GM12878 (cell line): ENCODE measurements at regions not wholly inside any gene's neighbourhood (a gene's known extent, or its start where the extent isn't known, plus 50 kb on each side); places are given as distances from the start of the nearest gene placed in this dataset.

Experiments used
- BHLHE40 ChIP-seq, 2 experiments: fragments of 450-650 bp in 1 of 2; IDR thresholded peaks; 2 replicates each; pipeline ENCODE4 v1.6.1; 2011 to 2017; ENCODE audit warnings: low read depth in 2 of 2, borderline replicate concordance in 1 of 2, improper control_type of control experiment in 1 of 2, low read length in 1 of 2, mild to moderate bottlenecking in 1 of 2
- CHD1 ChIP-seq: IDR thresholded peaks from 2 replicates; pipeline ENCODE4 v1.6.1; 2012; ENCODE audit warnings: low read depth, low read length, improper control_type of control experiment
- EGR1 ChIP-seq, 2 experiments: IDR thresholded peaks; 1 replicate in 1 of 2; 2 replicates in 1 of 2; pipeline ENCODE4 v1.6.1; 2011 to 2012; ENCODE audit warnings: low read depth in 2 of 2, low read length in 2 of 2, borderline replicate concordance in 1 of 2, mild to moderate bottlenecking in 1 of 2, moderate library complexity in 1 of 2
- EP300 ChIP-seq, 2 experiments: fragments of 150-350 bp in 1 of 2; IDR thresholded peaks; 2 replicates each; pipeline ENCODE4 v1.6.1; 2011 to 2012; ENCODE audit warnings: low read depth in 2 of 2, low read length in 2 of 2, borderline replicate concordance in 1 of 2, improper control_type of control experiment in 1 of 2, inconsistent platforms in 1 of 2; ENCODE audit not compliant: control insufficient read depth in 1 of 2
- SIN3A ChIP-seq: IDR thresholded peaks from 2 replicates; pipeline ENCODE4 v1.6.1; 2012; ENCODE audit warnings: low read depth, low read length, improper control_type of control experiment
- SMAD5 ChIP-seq: IDR thresholded peaks from 2 replicates; pipeline ENCODE4 v1.6.1; 2016; ENCODE audit warnings: antibody characterized with exemption, low read depth
- SMC3 ChIP-seq: IDR thresholded peaks from 2 replicates; pipeline ENCODE4 v1.6.1; 2011; ENCODE audit warnings: low read length, improper control_type of control experiment, borderline replicate concordance
- SPI1 ChIP-seq: IDR thresholded peaks from 2 replicates; pipeline ENCODE4 v1.6.1; 2011; ENCODE audit warnings: low read depth, mild to moderate bottlenecking, low read length, moderate library complexity, borderline replicate concordance; ENCODE audit not compliant: insufficient read depth
- STAT1 ChIP-seq: fragments of 450-650 bp; conservative IDR thresholded peaks from 2 replicates; pipeline ENCODE4 v1.6.1; 2014; ENCODE audit warnings: antibody characterized with exemption, mild to moderate bottlenecking
- WRNIP1 ChIP-seq: IDR thresholded peaks from 2 replicates; pipeline ENCODE4 v1.6.1; 2011; ENCODE audit warnings: low read depth, low read length, improper control_type of control experiment, borderline replicate concordance
- TF ChIP-seq, protein P1 (sequence below): fragments of 450-650 bp; IDR thresholded peaks from 2 replicates; pipeline ENCODE4 v1.6.1; 2018; ENCODE audit warnings: mild to moderate bottlenecking, low read depth, moderate library complexity; ENCODE audit not compliant: partially characterized antibody
- TF ChIP-seq, protein P2 (sequence below): fragments of 450-650 bp; IDR thresholded peaks from 2 replicates; pipeline ENCODE4 v1.6.1; 2017; ENCODE audit warnings: mild to moderate bottlenecking, moderate library complexity
- TF ChIP-seq, protein P3 (sequence below): fragments of 450-650 bp; IDR thresholded peaks from 2 replicates; pipeline ENCODE4 v1.6.1; 2017; ENCODE audit warnings: mild to moderate bottlenecking, moderate library complexity
- TF ChIP-seq, protein P4 (sequence below), 3 experiments: IDR thresholded peaks in 2 of 3; conservative IDR thresholded peaks in 1 of 3; 2 replicates each; pipeline ENCODE4 v1.5.1; 2011; ENCODE audit warnings: low read depth in 3 of 3, low read length in 3 of 3, mild to moderate bottlenecking in 3 of 3, control low read depth in 2 of 3, moderate library complexity in 2 of 3, inconsistent platforms in 1 of 3, mixed read lengths in 1 of 3; ENCODE audit not compliant: control insufficient read depth in 2 of 3, insufficient read depth in 1 of 3; ENCODE audit errors: extremely low read depth in 1 of 3

DNA sequence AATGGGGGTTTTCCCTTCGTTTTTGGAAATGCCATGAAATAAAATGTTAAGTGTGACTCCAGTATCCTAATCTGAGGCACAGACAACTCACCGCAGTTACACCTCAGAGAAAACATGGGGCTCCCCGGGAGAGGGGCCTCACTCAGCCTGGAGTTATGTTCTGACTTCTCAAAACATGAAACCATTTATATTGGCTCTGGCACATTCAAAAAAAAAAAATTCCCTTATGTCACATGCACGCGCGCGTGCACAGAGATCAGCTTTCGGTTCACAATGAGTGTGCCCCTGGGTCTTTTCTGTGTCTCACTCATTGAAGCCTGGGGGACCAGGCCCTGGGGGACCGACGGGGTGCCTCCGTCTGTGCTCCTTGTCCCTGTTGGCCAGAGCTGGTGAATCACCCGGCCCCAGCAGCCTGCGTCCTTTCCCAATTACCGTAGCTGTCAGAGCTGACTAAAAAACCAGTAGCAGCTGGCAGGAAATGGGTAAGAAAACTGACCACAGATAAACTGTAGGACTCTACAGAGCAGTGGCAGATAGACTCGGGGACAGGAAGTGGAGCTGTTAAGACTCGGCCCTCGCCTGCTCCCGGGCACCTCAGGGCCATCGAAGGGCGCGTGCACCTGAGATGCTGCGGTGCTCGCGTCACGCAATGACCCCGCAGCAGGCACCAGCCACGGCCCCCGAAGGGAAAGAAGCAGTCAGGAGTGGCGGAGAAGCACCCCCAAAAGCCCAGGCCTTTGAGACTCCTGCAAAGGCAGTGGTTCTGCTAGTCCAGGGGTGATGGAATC lies 138.3 kb upstream of the ID2 start (continued):
- TF ChIP-seq EGR1 (IDR thresholded peaks at IDR 0.05; ENCODE audit: borderline replicate concordance in 1 of 2, low read depth in 2 of 2, low read length in 2 of 2): 0 out of 3 replicates have a peak, but pooled peaks of 1 of the 2 experiments have one; percentile 5
- no peak for TF ChIP-seq SIN3A
- TF ChIP-seq, protein P1, sequence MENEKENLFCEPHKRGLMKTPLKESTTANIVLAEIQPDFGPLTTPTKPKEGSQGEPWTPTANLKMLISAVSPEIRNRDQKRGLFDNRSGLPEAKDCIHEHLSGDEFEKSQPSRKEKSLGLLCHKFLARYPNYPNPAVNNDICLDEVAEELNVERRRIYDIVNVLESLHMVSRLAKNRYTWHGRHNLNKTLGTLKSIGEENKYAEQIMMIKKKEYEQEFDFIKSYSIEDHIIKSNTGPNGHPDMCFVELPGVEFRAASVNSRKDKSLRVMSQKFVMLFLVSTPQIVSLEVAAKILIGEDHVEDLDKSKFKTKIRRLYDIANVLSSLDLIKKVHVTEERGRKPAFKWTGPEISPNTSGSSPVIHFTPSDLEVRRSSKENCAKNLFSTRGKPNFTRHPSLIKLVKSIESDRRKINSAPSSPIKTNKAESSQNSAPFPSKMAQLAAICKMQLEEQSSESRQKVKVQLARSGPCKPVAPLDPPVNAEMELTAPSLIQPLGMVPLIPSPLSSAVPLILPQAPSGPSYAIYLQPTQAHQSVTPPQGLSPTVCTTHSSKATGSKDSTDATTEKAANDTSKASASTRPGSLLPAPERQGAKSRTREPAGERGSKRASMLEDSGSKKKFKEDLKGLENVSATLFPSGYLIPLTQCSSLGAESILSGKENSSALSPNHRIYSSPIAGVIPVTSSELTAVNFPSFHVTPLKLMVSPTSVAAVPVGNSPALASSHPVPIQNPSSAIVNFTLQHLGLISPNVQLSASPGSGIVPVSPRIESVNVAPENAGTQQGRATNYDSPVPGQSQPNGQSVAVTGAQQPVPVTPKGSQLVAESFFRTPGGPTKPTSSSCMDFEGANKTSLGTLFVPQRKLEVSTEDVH: peak; percentile 47
- no peak for TF ChIP-seq STAT1
- no peak for TF ChIP-seq WRNIP1
- no peak; the same call in 1 of the 2 replicates for TF ChIP-seq SMC3
- TF ChIP-seq, protein P2, sequence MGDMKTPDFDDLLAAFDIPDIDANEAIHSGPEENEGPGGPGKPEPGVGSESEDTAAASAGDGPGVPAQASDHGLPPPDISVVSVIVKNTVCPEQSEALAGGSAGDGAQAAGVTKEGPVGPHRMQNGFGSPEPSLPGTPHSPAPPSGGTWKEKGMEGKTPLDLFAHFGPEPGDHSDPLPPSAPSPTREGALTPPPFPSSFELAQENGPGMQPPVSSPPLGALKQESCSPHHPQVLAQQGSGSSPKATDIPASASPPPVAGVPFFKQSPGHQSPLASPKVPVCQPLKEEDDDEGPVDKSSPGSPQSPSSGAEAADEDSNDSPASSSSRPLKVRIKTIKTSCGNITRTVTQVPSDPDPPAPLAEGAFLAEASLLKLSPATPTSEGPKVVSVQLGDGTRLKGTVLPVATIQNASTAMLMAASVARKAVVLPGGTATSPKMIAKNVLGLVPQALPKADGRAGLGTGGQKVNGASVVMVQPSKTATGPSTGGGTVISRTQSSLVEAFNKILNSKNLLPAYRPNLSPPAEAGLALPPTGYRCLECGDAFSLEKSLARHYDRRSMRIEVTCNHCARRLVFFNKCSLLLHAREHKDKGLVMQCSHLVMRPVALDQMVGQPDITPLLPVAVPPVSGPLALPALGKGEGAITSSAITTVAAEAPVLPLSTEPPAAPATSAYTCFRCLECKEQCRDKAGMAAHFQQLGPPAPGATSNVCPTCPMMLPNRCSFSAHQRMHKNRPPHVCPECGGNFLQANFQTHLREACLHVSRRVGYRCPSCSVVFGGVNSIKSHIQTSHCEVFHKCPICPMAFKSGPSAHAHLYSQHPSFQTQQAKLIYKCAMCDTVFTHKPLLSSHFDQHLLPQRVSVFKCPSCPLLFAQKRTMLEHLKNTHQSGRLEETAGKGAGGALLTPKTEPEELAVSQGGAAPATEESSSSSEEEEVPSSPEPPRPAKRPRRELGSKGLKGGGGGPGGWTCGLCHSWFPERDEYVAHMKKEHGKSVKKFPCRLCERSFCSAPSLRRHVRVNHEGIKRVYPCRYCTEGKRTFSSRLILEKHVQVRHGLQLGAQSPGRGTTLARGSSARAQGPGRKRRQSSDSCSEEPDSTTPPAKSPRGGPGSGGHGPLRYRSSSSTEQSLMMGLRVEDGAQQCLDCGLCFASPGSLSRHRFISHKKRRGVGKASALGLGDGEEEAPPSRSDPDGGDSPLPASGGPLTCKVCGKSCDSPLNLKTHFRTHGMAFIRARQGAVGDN: peak; percentile 99
- TF ChIP-seq BHLHE40 (IDR thresholded peaks at IDR 0.05; ENCODE audit: borderline replicate concordance in 1 of 2, low read depth in 2 of 2, low read length in 1 of 2): peak; percentile 96 to 98
- no peak for TF ChIP-seq SMAD5
- TF ChIP-seq, protein P3, sequence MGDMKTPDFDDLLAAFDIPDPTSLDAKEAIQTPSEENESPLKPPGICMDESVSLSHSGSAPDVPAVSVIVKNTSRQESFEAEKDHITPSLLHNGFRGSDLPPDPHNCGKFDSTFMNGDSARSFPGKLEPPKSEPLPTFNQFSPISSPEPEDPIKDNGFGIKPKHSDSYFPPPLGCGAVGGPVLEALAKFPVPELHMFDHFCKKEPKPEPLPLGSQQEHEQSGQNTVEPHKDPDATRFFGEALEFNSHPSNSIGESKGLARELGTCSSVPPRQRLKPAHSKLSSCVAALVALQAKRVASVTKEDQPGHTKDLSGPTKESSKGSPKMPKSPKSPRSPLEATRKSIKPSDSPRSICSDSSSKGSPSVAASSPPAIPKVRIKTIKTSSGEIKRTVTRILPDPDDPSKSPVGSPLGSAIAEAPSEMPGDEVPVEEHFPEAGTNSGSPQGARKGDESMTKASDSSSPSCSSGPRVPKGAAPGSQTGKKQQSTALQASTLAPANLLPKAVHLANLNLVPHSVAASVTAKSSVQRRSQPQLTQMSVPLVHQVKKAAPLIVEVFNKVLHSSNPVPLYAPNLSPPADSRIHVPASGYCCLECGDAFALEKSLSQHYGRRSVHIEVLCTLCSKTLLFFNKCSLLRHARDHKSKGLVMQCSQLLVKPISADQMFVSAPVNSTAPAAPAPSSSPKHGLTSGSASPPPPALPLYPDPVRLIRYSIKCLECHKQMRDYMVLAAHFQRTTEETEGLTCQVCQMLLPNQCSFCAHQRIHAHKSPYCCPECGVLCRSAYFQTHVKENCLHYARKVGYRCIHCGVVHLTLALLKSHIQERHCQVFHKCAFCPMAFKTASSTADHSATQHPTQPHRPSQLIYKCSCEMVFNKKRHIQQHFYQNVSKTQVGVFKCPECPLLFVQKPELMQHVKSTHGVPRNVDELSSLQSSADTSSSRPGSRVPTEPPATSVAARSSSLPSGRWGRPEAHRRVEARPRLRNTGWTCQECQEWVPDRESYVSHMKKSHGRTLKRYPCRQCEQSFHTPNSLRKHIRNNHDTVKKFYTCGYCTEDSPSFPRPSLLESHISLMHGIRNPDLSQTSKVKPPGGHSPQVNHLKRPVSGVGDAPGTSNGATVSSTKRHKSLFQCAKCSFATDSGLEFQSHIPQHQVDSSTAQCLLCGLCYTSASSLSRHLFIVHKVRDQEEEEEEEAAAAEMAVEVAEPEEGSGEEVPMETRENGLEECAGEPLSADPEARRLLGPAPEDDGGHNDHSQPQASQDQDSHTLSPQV: peak; percentile 79; the same call in 1 of the 2 replicates
- peak; percentile 47; the same call in 1 of the 2 replicates for TF ChIP-seq CHD1
- TF ChIP-seq, protein P4, sequence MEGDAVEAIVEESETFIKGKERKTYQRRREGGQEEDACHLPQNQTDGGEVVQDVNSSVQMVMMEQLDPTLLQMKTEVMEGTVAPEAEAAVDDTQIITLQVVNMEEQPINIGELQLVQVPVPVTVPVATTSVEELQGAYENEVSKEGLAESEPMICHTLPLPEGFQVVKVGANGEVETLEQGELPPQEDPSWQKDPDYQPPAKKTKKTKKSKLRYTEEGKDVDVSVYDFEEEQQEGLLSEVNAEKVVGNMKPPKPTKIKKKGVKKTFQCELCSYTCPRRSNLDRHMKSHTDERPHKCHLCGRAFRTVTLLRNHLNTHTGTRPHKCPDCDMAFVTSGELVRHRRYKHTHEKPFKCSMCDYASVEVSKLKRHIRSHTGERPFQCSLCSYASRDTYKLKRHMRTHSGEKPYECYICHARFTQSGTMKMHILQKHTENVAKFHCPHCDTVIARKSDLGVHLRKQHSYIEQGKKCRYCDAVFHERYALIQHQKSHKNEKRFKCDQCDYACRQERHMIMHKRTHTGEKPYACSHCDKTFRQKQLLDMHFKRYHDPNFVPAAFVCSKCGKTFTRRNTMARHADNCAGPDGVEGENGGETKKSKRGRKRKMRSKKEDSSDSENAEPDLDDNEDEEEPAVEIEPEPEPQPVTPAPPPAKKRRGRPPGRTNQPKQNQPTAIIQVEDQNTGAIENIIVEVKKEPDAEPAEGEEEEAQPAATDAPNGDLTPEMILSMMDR (IDR thresholded peaks at IDR 0.05 in 2 of 3, conservative IDR thresholded peaks at IDR 0.05 in 1 of 3; ENCODE audit: control insufficient read depth in 2 of 3, extremely low read depth in 1 of 3, insufficient read depth in 1 of 3, low read depth in 3 of 3, low read length in 3 of 3): no peak
- TF ChIP-seq SPI1: peak; percentile 73
- peak; percentile 86 to 93 for TF ChIP-seq EP300 (IDR thresholded peaks at IDR 0.05; ENCODE audit: borderline replicate concordance in 1 of 2, control insufficient read depth in 1 of 2, low read depth in 2 of 2, low read length in 2 of 2)
